Loucy (cell line): ENCODE measurements at regions not wholly inside any gene's neighbourhood (a gene's known extent, or its start where the extent isn't known, plus 50 kb on each side); places are given as distances from the start of the nearest gene placed in this dataset.

Source experiments
- H2AFZ ChIP-seq: fragments of 200-600 bp; sonication (generic); 2 replicates; pipeline ENCODE4 v1.6.0; 2016; ENCODE audit warnings: antibody characterized with exemption, mild to moderate bottlenecking, low read length, moderate library complexity
- H3F3A ChIP-seq: fragments of 200-600 bp; 2 replicates; pipeline ENCODE4 v1.6.0; 2016; ENCODE audit warnings: antibody characterized with exemption, low read depth, mild to moderate bottlenecking
- H3K27me3 ChIP-seq: fragments of 200-600 bp; sonication (generic); 2 replicates; pipeline ENCODE4 v1.6.1; 2014; ENCODE audit warnings: low read length, mild to moderate bottlenecking; ENCODE audit not compliant: insufficient read depth, poor library complexity, severe bottlenecking
- H3K36me3 ChIP-seq: fragments of 200-600 bp; sonication (generic); 2 replicates; pipeline ENCODE4 v1.6.1; 2016; ENCODE audit warnings: low read length; ENCODE audit not compliant: insufficient read depth
- H3K4me1 ChIP-seq: fragments of 200-600 bp; sonication (generic); 2 replicates; pipeline ENCODE4 v1.5.1; 2014; ENCODE audit warnings: low read length, mild to moderate bottlenecking; ENCODE audit not compliant: insufficient read depth, poor library complexity, severe bottlenecking
- H3K4me2 ChIP-seq: fragments of 200-600 bp; sonication (generic); 2 replicates; pipeline ENCODE4 v1.6.0; 2014; ENCODE audit warnings: antibody characterized with exemption, low read length, low read depth, mild to moderate bottlenecking; ENCODE audit not compliant: poor library complexity, severe bottlenecking
- H3K4me3 ChIP-seq: fragments of 200-600 bp; sonication (generic); 2 replicates; pipeline ENCODE4 v1.5.1; 2014; ENCODE audit warnings: low read length, mild to moderate bottlenecking, mixed read lengths; ENCODE audit not compliant: poor library complexity, severe bottlenecking
- H3K79me2 ChIP-seq: fragments of 200-600 bp; sonication (generic); 2 replicates; pipeline ENCODE4 v1.6.1; 2014; ENCODE audit warnings: low read length; ENCODE audit not compliant: insufficient read depth
- H3K9ac ChIP-seq: fragments of 200-600 bp; sonication (generic); 2 replicates; pipeline ENCODE4 v1.6.0; 2014; ENCODE audit warnings: mild to moderate bottlenecking, low read depth, low read length, moderate library complexity; ENCODE audit not compliant: poor library complexity, severe bottlenecking
- H3K9me2 ChIP-seq: fragments of 200-600 bp; sonication (generic); replicated peaks from 2 replicates; pipeline ENCODE4 v1.6.1; 2016; ENCODE audit warnings: low read depth, low read length, mixed read lengths
- H3K9me3 ChIP-seq: fragments of 200-600 bp; sonication (generic); 2 replicates; pipeline ENCODE4 v1.6.1; 2014; ENCODE audit warnings: mild to moderate bottlenecking, antibody characterized with exemption, low read length, low read depth; ENCODE audit not compliant: insufficient read depth
- H4K20me1 ChIP-seq: fragments of 200-600 bp; sonication (generic); 2 replicates; pipeline ENCODE4 v1.6.0; 2014; ENCODE audit warnings: antibody characterized with exemption, low read length, mild to moderate bottlenecking; ENCODE audit not compliant: insufficient read depth, poor library complexity, severe bottlenecking
- CTCF ChIP-seq: fragments of 200-600 bp; sonication (generic); conservative IDR thresholded peaks from 2 replicates; pipeline ENCODE4 v1.5.1; 2014; ENCODE audit warnings: mild to moderate bottlenecking, antibody characterized with exemption, low read length
- EZH2phosphoT487 ChIP-seq: fragments of 200-600 bp; IDR thresholded peaks from 2 replicates; pipeline ENCODE4 v1.6.1; 2018; ENCODE audit warnings: antibody characterized with exemption, mild to moderate bottlenecking, moderate library complexity, borderline replicate concordance

- Histone ChIP-seq H3K9ac (no peak overlapping the region), H3K36me3 (no peaks in the 10 kb centered on the region), H3K9me3 (no peaks in the 10 kb centered on the region), H3K27me3 (no peaks in the 10 kb centered on the region), H3K79me2 (no peaks in the 10 kb centered on the region), H3K9me2 (no peaks in the 10 kb centered on the region), H2AFZ (no peak overlapping the region), H3K4me1 (no peaks in the 10 kb centered on the region), H4K20me1 (no peaks in the 10 kb centered on the region), H3F3A (no peaks in the 10 kb centered on the region), H3K4me3 (no peak overlapping the region), H3K4me2 (no peak overlapping the region)
- TF ChIP-seq EZH2phosphoT487 (no peak), CTCF (no peak)
These were observed 1616.1 kb downstream of the C4orf33 start for GRCh38 chr4:130712038-130712437.

DNA sequence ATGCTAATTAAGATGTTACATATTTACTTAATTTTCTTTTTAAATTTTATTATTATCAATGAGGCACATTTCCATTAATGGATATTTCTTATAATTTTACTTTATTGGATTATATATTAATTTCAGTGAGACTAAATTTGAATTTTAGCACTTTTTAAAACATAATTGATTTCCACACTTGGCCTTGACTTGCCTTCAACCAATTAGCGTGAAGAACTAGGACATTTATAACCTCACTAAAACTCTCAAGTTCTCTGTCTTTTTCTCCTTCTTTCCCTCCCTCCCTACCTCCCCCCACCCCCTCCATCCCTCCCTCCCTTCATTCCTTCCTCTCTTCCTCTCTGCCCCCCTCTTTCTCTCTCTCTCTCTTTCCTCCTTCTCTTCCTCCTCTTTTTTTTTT is 1618.1 kb downstream of the C4orf33 start:
- Histone ChIP-seq H3K4me2 (no peak overlapping the region), H3K27me3 (no peaks in the 10 kb centered on the region), H3K9ac (no peak overlapping the region), H3K4me1 (no peaks in the 10 kb centered on the region), H3K79me2 (no peaks in the 10 kb centered on the region), H3K36me3 (no peaks in the 10 kb centered on the region), H4K20me1 (no peaks in the 10 kb centered on the region), H3K4me3 (no peak overlapping the region), H3F3A (no peaks in the 10 kb centered on the region), H3K9me3 (no peaks in the 10 kb centered on the region), H2AFZ (no peak overlapping the region), H3K9me2 (no peaks in the 10 kb centered on the region)
- no peak for TF ChIP-seq EZH2phosphoT487

- no peak overlapping the region for H3K4me3 ChIP-seq
- H3K9me2 ChIP-seq, result no peaks in the 10 kb centered on the region; the same call in 1 of the 2 replicates
- no peaks in the 10 kb centered on the region for H3F3A ChIP-seq
- no peaks in the 10 kb centered on the region for H3K79me2 ChIP-seq
- H3K9ac ChIP-seq, result no peak overlapping the region
- no peak overlapping the region for H3K4me2 ChIP-seq
- no peaks in the 10 kb centered on the region for H3K9me3 ChIP-seq
- no peak for TF ChIP-seq EZH2phosphoT487
- no peak for TF ChIP-seq CTCF
- H3K36me3 ChIP-seq, result no peaks in the 10 kb centered on the region
- H2AFZ ChIP-seq, result no peak overlapping the region
- no peaks in the 10 kb centered on the region for H3K27me3 ChIP-seq
- H4K20me1 ChIP-seq, result no peaks in the 10 kb centered on the region
- H3K4me1 ChIP-seq, result no peaks in the 10 kb centered on the region
These were observed 1626.4 kb downstream of the C4orf33 start for GRCh38 chr4:130722361-130722760.

DNA sequence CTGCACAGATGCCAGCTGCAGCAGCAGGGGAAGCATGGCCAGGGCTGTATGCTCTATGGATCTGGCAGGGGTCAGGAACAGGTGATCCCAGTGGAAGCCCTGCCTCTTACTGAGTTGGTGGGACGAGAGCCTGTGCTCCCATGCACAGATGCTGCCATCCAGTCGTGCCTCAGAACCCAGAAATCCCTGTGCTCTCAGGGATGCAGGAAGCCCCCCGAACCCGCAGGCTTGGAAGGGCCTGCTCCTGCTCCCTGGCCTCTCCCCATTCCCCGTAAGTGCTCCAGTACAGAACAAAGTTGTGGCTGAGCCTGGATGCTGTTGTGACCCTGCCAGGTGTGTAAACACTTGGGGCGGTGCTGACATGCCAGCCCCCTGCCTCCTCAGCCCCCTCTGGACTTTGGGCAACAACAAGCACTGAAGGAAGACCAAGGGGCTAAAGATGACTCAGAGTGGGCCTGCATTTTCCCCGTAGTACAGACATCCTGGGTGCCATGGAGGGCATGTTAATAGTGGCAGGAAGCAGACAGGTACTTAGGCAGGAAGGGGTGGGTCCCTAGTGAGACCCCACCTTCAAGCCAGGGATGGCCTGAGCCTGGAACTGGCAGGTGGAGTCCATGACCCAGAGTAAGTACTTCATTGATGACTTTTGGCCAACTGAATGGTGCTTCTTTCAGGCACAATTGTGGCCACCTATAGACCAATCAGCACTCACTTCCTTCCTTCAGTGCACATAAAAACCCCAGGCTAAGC is 1640.7 kb downstream of the C4orf33 start:
- Histone ChIP-seq H3F3A (no peaks in the 10 kb centered on the region), H3K9me2 (no peaks in the 10 kb centered on the region), H3K79me2 (no peaks in the 10 kb centered on the region), H3K27me3 (no peaks in the 10 kb centered on the region), H3K4me1 (no peaks in the 10 kb centered on the region), H4K20me1 (no peaks in the 10 kb centered on the region), H3K9ac (no peak overlapping the region), H3K4me3 (no peak overlapping the region), H3K4me2 (no peak overlapping the region), H3K36me3 (no peaks in the 10 kb centered on the region), H2AFZ (no peak overlapping the region), H3K9me3 (peaks cover 19% of the 10 kb centered on the region; the same call in 1 of the 2 replicates)
- no peak for TF ChIP-seq CTCF
- no peak for TF ChIP-seq EZH2phosphoT487
